ENCODE measurements at regions not wholly inside any gene's neighbourhood (a gene's known extent, or its start where the extent isn't known, plus 50 kb on each side); places are given as distances from the start of the nearest gene placed in this dataset.

DNA sequence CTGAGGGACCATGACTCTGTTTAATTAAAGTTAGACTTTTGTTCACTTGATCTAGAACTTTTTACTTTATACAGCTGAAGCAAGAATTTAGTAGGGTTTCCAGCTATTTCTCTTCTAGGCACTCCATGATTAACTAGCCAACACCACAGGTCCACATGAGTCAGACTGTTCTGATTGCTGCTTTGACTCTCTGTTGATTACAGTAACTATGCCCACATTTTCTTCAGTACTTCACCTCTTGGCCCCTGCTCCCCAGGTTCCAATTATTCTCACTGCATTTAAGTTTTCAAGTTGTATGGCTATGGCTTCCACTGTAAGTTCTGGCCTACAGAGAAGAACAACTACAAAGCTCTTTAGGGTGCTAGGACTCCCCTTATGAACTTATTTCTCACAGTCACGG, 737.2 kb upstream of the IGFBP3 start:
- no peak for DNase-seq

DNA sequence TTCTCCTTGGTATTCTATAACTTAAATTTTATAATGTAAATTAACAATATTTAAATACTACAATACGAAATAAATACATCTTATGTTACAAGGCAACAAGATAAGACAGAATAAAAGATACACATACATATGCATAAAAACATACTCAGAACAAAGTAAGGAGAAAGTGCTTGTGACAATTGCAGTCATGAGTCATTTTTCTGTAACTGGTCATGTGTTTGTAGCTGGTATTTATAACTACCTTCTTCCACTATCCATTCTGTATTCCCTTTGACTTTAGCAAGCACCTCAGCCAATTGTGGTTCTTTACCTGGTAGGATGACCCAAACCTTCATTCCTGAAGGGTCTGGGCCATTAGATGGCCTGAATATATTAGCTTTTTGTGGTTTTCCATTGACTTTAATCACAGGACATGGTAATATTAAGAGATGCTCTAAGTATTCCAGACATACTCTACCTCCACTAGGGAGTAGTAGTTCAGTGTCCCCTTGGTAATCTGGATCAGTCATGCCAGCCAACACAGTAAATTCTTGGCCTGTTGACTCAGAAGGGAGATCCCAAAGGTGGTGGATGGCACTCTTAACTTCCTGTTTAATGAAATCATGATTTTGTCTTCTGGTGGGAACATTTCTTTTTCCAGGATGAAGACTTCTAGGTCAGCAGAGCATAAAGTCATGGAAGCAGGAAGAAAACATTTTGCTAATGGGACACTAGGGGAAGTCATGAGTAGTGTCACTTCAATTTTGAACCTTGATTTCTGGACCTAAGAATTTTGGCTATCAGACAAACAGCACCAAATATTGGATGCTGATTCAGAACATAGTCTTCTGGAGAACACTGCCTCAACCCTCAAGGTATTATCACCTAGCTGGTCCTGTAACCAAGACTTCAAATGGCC, 733.7 kb upstream of the IGFBP3 start:
- no peak for DNase-seq

DNA sequence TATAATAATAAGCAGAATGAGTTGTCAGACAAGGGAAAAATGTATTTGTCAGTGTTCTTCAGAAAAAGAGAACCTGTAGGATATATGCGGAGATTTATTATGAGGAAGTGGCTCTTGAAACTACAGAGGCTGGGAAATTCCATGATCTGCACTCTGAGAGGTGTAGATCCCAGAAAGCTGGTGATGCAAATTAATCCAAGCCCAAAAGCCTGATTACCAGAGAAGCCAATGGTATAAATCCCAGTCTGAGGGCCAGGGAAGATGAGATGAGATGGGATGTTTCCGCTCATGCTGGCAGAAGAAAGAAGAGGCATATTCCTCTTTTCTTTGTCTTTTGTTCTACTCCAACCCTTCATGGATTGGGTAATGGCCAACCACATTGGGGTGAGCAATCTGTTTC, 732.8 kb upstream of the IGFBP3 start:
- DNase-seq = no peak

DNA sequence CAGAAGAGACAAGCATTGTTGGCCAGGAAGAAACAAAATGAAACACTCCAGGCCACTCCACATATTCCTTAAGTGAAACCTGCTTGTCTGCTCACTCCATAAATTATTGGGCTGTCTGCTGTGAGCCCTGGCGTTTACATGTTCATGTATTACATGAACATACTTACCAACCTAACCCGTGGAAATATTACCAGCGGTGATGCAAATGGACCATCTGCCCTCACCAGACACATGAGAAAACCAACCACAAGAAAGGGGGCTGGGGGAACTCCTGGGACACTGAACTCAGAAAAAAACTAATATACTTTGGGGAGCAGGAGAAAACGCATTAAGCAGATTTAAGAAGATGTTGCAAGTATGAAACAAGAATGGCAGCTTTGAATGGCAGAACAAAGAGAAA, 731.2 kb upstream of the IGFBP3 start:
- DNase-seq = no peak

DNA sequence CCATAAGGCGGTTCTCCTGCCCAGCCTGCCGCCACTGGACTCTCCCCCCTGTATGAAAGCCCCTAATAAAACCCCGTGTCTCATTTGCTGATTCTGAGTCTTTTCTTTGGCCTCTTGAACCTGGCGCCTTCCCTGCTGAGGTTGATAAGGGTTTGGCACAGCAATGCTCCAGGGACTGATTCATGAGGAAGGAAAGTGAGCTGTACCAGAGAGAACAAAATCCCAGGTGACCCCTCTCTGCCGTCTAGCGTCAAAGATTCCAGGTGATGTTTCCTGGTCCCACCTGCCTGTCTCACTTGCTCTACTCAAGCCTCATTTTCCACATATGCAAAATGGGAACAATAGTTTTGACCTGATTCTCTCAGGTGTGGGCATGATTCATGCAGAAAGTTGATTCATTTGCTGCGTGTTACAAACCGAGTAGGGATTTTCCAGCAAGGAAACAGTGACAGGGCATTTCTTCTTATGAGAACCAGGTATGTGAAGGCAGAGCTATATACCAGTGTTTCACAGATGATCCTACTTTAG, 730.6 kb upstream of the IGFBP3 start:
- DNase-seq = no peak

DNA sequence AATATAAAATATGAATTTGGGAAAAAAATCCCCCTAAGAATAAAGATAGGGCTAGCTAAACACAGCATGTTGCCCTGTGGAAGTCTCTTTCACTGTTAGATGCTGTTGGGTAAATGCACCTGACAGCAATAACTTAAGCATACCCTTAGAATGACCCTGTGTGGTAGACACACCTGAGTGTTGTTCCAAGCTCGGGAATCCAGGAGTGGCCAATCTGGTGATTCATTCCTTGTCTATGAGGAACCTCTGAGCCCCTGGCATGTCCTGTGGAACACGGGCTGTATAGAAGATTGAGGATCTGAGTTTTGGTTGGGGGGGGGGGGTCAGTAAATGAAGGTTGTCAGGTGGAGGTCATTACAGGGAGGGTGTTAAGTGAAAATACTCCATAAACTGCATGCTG, 730.0 kb upstream of the IGFBP3 start:
- no peak for DNase-seq

DNA sequence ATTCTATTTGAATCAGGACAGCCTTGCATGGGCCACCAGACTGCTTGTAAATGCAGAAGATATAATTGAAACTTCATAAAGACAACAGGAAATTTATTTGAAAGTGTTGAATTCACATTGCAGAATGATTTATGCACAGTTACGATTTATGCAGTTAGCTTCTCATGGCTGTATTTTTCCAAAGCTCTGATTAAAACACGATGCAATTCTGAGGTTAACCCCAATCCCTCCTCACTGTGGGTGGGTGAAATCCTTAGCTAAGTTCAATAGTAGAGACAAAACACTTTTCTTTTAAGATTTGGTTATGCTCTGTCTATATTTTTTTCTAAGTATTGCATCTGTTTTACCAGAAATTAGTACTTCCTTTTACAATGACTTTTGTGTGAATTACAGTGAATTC, 728.8 kb upstream of the IGFBP3 start:
- DNase-seq = no peak

DNA sequence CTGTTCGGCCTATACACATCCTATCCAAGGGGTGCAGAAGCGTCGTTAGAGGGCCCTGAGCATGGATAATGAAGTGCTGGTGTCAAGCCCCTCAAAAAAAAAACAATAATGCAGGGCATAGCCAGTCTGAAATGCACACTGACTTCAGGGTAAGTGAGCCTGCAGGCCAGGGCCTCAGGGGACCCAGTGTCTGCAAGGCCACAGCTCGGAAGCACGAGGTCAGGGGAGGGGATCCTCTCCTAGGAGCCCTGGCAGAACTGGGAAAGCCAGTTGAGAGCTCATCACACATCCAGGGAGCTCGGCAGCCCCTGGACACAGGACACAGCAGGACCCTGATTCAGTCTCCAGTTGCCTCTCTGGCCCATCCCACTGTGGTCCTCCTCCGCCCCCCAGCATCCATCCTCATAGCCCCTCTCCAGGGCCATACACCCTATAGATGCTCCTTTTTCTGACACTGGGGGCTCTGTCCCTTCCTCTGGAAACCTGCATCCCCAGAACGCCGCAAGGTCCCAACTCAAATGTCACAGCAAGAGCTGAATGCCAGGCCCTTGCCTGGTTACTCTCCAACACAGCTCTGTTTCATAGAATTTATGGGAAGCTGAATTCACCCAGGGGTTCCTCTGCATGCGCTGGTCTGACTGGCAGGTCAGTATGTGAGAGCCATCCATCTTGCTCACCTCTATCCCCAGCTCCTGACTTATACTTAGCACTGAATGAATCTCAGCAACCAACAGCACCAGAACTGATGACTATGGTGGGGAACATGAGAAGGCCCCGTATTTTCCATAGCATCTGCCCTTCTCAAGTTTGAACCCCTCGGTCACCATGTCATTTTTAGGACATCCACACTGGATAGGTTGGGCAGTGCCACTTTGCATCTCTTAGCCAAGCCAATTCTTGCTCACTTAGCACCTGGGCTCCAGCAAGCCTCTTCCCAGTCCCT, 717.0 kb upstream of the IGFBP3 start:
- no peak for DNase-seq

DNA sequence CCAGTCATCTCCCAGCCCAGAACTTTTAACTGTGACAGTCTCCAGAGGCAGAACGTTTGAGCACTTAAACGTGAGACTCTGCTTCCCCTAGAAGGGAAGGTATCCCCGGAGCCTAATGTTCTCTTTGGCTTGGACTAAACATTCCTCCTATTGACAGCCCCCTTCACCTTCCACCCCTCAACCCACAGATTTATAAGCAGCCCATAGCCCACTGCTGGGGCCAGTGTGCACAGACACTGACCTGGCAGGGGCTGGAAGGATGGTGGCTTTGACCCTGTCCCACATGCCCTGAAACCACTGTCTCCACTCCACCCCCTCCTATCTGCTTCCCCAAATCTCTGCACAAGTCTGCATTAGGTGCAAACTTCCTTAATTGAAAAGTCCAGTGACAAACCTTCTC, 715.0 kb upstream of the IGFBP3 start:
- no peak for DNase-seq

DNA sequence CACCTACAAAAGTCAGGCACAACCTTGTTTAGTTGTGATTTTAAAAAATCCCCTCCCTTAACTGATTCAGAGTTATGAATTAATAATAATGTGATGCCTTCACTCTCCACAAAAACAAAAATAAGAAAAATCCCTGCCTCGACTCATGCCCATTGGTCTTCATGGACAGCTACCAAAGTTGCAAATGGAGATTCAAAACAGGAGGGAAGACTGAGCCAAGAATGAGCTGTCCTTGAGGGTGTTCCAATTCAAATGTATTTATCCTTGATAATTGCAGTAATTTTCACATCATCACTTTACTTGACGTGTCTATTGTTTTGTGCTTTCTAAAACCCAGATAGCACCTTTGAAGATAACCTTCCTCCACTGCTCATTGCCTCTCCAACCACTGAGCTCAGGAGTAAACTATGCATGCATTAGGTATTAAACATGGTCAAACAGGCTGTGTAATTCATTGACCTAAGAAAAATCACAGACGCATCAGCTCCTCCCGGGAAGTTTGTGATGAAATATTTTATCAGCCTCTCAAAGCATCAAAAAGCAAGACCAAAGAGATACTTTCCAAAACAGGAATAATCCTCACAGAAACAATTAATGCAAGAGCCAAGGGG, 712.7 kb upstream of the IGFBP3 start:
- no peak for DNase-seq

DNA sequence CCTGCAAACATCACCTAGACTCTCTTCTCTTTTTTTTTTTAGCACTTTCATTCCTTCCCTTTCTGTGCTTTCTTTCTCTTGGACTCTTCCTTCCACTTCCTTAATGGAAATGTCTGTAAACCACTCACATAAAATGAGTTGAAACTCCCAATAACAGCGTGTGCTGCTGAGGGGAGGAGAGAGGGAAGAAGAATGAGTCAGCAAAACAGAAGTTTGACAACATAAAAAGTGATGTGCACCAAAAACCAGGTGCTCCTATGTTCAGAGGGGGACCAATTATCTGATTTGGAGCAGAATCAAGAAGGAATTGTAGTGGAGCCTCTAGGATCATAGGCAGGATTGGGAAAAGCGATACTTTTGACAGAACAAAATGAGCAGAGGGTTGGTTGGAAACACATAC, 712.1 kb upstream of the IGFBP3 start:
- no peak for DNase-seq

DNA sequence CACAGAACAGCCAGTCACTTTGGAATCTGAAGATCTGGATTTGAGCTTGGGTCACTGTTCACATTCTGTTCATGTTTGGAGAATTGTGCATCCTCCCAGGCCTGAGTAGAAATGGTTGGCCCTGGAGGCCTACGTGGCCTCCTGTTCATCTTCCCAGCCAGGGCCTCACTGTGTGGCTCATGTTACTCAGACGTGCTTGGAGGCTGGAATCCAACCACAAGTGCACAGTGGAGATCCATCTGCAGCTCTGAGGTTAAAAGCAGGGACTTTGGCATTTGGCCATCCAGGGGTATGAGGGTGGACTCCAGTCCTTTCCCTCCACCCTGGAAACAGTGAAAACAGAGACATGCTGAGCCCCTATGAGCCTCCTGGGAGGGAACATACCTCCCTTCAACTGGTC, 709.0 kb upstream of the IGFBP3 start:
- no peak for DNase-seq

DNA sequence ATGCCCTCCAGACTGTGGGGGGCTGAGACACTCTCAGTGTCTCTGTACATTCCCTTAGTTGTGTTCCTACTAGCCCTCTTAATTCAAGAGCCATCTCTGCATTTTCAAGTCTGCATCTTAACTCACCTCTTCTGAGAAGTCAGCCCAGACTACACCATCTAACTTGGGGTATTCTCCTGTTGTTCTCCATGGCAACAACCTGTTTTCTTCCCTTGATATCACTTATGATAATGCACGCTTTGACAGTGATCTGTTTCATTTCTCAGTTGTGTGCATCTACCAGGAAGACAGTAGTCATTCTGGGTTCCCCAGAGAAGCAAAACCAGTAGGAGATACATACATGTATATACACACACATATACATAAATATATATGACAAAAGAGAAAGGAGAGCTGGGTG, 707.3 kb upstream of the IGFBP3 start:
- DNase-seq = no peak

DNA sequence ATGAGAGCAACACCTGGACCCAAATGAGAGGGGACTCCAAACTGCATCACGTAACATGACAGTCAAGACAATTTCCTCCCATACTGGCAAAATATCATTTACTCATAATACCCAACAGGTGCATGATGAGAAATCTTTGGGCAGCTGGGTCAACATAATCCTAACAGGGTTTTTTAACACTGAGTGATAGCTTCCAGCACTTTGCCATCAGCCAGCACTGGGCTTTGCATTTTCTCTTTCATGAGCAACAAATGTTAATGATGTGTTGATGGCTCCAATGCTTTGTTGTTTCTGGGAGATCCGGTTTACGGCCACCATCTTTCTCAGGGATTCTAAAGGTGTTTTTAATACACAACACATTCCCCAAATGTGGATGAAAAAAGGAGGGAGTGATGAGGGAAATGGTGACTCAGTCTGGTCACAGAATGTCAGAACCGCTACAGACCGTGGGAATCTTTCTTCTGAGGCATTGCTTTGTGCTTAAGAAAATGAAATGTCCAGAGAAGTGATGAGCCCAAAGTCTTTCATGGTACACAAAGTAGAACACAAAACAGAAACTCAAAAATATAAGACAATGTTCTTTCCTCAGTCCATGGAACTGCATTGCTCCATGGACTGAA, 705.7 kb upstream of the IGFBP3 start:
- DNase-seq = no peak

DNA sequence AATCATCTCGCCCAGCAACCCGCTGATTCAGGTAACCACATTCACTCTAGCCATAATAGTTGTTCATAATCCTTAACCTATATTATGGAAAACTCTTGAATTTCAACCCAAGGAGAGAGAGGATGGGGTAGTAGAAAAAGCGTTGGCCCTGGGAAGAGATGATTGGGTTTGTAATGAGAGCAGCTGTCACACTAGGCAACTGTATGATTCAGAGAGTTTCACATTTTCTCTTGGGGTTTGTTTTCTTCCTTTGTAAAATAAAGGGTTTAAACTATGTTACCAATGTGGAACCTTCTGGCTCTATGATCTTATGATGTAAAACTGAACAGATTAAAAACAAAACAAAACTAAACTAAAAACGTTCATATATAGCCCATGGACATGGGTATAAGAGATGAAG, 705.2 kb upstream of the IGFBP3 start:
- DNase-seq = no peak

DNA sequence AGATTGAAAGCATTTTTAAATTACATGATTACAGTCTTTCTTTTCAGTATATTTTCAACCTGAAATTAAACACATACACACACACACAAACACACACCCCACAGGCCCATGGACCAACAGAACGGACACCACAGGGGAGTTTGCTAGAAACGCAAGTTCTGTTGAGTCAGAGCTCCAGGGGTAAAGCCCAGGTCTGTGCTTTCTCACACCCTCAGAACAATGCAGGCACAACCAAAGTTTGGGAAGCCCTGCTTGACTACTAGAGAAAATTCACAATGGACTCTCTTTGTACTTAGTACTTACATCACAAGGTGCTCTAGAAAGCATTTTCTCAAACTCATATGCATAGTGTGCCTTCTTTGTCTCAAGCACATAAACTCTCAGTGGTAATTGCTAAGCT, 704.0 kb upstream of the IGFBP3 start:
- no peak for DNase-seq

DNA sequence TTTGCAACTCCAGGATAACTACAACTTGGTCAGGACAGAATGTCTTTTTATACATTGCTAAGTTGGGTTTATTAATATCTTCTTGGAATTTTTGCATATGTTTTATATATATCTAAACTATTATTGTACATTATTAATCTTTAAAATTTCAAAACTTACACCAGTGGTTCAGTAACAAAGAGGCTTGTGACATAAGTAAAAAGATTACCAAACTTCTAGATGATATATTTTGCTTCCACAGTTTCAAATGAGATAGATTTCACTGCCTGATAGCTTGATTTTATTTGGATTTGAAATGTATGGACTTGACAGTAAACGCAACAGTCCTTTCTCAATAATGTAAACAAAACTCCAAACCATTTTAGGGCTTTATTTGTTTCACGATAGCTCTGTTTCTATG, 701.2 kb upstream of the IGFBP3 start:
- DNase-seq = no peak

DNA sequence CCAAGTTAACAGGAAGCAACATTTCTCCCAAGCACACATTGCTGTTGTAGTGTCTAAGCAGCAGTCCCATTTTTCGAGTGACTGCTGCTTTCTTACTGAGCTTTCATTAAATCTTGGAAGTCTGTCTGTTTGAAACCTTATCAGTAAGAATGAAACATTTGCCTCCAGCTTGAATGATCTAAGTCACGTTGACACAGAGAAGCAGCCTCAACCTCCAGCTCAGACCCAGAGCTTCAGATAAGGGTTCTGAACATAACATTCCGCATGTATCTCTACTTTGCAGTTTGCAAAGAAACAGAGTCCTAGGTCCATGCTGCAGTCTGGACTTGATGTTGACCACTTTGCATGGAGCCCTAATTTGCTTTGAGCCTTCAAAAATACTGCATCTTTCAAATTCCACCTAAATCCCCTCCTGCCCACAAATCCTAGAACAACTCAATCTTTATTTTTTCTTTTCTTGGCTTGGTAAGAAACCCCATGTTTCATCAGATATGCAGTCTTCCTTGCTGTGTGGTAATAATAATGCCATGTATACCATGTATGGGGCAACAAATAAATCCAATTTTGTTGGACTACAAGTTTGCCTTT, 698.7 kb upstream of the IGFBP3 start:
- DNase-seq = no peak

DNA sequence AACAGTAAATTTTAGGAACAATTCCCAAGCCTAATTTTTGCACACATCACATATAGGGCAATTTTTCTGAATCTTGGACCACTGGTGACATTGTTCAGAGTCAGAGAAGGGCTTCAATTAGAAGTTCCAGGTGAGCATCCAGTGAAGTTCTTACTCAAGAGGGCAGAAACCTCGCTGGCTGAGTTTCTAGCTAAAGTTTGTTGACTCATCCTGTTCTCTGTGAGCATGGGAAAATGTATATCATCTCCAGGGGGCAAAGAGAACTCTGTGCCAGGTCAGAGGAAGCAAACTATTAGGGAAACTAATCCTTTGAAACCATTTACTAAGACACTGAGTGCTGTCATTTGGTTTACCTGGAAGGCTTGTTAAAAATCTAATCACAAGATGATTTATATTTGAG, 695.6 kb upstream of the IGFBP3 start:
- DNase-seq = no peak

DNA sequence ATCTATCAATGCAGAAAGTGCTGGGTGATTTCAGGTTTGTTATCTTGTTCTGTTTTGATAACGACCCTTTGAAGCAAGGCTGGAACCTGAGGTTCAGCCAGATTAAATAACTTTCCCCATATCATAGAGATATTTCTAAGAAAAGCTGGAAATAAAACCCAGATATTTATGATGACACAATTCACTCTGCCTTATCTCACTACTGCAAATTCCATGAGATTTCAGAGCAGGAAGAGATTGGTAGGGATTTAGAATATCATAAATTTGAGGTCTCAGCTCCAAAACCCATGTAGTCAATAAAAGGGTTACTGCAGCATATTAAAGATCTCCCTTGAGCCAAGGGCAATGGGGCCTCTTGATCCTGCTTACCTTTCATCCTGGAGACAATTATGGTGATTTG, 692.5 kb upstream of the IGFBP3 start:
- no peak for DNase-seq

DNA sequence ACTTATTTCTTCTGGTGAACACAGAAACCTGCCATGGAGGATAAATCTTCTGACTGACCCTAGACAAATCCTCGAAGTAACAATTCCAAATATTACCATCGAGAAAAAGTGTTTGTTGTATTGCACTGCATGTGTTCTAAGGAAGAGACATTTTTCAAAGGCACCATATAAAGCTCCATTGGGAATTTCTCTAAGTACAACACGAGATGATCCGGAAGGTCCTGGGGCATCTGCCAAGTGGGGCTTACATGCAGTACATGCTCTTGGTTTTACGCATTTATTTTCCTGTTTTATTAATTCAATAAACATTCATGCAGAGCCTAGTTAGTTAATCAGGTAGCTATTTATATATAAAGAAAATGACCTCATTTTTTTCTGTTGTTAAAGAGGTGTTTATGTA, 692.0 kb upstream of the IGFBP3 start:
- DNase-seq = no peak

DNA sequence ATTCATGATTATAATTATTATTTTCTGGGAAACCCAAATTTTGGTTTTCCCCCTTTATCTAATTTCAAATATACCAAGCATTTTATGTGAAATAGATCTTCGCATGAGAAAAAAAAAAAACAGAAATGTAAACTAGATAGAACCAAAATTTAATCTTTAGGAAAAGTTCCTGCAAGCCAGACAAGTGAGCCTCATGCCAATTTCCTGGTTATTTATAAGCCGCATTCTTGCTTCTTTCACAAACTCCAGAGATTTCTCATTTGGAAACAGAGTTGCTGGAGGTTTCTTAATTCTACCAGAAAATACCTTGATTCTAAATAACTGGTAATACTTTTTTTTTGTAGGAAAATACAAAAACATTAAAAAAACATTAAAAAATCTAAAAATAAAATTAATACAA, 690.4 kb upstream of the IGFBP3 start:
- no peak for DNase-seq

DNA sequence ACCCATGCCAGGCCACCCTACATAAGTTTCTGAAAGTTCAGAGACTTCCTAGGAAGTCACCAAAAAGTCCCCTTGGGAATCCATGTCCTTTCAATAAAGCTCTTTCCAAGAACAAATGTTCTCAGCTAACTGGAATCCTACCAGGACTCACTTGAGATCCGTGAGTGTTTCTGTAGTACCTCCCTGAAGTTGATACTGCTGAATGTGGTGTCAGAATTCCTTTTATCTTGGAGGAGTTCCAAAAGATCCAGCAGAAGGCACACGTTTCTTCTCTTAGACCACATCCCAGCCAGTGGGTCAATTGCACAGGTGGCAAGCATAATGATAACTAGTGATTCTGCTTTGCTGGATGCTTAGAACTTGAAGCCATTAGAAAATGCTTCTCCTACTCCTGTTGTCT, 689.7 kb upstream of the IGFBP3 start:
- no peak for DNase-seq
